ENCODE measurements at regions not wholly inside any gene's neighbourhood (a gene's known extent, or its start where the extent isn't known, plus 50 kb on each side); places are given as distances from the start of the nearest gene placed in this dataset.

- H3K27ac Mint-ChIP-seq, result no peak overlapping the region
- H3K36me3 Mint-ChIP-seq, result peaks cover 21% of the 10 kb centered on the region
- ChIA-PET CTCF (interaction anchor here (1.2 kb wide), 1 partner anchor 260 kb away, joined by 3 read pairs; no protein-coding TSS in a partner anchor), POLR2A (no interaction called here)
- ATAC-seq (no peak), DNase-seq (ENCODE audit: low spot score) (no peak)
- H3K4me1 Mint-ChIP-seq, result no peaks in the 10 kb centered on the region
- H3K9me3 Mint-ChIP-seq, result peaks cover 31% of the 10 kb centered on the region
- H3K27me3 Mint-ChIP-seq (ENCODE audit: low read depth), result peaks cover 11% of the 10 kb centered on the region
- TF ChIP-seq, protein P1, sequence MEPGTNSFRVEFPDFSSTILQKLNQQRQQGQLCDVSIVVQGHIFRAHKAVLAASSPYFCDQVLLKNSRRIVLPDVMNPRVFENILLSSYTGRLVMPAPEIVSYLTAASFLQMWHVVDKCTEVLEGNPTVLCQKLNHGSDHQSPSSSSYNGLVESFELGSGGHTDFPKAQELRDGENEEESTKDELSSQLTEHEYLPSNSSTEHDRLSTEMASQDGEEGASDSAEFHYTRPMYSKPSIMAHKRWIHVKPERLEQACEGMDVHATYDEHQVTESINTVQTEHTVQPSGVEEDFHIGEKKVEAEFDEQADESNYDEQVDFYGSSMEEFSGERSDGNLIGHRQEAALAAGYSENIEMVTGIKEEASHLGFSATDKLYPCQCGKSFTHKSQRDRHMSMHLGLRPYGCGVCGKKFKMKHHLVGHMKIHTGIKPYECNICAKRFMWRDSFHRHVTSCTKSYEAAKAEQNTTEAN (CRISPR knock-in tag; IDR thresholded peaks at IDR 0.05), result no peak
- H3K4me3 Mint-ChIP-seq, result no peak overlapping the region
Observed at GRCh38 chr11:69391192-69392103, 90.0 kb upstream of the LINC01488 start.

DNA sequence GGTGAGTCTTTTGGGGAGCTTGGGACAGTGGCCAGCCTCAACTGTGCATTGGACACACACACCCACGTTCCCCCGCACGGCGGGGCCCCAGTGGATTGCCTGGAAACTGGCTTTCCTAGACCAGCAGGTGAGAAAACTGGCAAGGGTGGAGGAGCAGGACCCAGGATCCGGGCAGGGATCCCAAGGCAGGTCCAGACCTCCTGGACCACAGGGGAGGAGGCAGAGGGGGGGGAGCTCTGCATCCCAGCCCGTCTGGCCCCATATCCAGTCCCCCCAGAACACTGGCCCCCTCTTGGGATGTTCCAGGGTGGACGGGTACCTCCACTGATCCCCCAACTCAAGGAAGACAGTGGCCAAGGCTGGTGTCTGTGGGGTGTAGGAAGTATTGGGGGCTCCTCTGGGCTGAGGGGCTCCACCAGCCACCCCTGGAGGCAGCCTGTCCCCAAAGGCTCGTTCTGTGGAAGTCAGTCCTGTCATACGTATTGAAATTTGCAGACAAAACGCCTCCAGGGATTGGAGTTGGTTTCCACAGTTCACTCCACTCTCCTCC lies 89.3 kb upstream of the LINC01488 start:
- Mint-ChIP-seq H3K27ac (no peak overlapping the region), H3K4me1 (no peaks in the 10 kb centered on the region), H3K36me3 (peaks cover 24% of the 10 kb centered on the region), H3K27me3 (ENCODE audit: low read depth) (peaks cover 10% of the 10 kb centered on the region), H3K9me3 (peaks cover 33% of the 10 kb centered on the region), H3K4me3 (no peak overlapping the region)
- TF ChIP-seq ZNF416 (CRISPR knock-in tag; IDR thresholded peaks at IDR 0.05) (no peak), ESRRA (CRISPR knock-in tag; IDR thresholded peaks at IDR 0.05; ENCODE audit: borderline replicate concordance) (no peak), TEAD4 (CRISPR knock-in tag; IDR thresholded peaks at IDR 0.05) (no peak), ZNF423 (CRISPR knock-in tag; IDR thresholded peaks at IDR 0.05) (no peak), HMGA2 (CRISPR knock-in tag; IDR thresholded peaks at IDR 0.05) (no peak), FOXP1 (CRISPR knock-in tag; IDR thresholded peaks at IDR 0.05; ENCODE audit: borderline replicate concordance) (no peak), ZNF138 (CRISPR knock-in tag; conservative IDR thresholded peaks at IDR 0.05) (no peak), ATF6 (CRISPR knock-in tag; IDR thresholded peaks at IDR 0.05) (no peak), ETV6 (CRISPR knock-in tag; IDR thresholded peaks at IDR 0.05) (no peak), RELA (CRISPR knock-in tag; IDR thresholded peaks at IDR 0.05; ENCODE audit: borderline replicate concordance) (no peak), CBFB (CRISPR knock-in tag; IDR thresholded peaks at IDR 0.05; ENCODE audit: low read depth) (no peak)
- TF ChIP-seq, protein P2, sequence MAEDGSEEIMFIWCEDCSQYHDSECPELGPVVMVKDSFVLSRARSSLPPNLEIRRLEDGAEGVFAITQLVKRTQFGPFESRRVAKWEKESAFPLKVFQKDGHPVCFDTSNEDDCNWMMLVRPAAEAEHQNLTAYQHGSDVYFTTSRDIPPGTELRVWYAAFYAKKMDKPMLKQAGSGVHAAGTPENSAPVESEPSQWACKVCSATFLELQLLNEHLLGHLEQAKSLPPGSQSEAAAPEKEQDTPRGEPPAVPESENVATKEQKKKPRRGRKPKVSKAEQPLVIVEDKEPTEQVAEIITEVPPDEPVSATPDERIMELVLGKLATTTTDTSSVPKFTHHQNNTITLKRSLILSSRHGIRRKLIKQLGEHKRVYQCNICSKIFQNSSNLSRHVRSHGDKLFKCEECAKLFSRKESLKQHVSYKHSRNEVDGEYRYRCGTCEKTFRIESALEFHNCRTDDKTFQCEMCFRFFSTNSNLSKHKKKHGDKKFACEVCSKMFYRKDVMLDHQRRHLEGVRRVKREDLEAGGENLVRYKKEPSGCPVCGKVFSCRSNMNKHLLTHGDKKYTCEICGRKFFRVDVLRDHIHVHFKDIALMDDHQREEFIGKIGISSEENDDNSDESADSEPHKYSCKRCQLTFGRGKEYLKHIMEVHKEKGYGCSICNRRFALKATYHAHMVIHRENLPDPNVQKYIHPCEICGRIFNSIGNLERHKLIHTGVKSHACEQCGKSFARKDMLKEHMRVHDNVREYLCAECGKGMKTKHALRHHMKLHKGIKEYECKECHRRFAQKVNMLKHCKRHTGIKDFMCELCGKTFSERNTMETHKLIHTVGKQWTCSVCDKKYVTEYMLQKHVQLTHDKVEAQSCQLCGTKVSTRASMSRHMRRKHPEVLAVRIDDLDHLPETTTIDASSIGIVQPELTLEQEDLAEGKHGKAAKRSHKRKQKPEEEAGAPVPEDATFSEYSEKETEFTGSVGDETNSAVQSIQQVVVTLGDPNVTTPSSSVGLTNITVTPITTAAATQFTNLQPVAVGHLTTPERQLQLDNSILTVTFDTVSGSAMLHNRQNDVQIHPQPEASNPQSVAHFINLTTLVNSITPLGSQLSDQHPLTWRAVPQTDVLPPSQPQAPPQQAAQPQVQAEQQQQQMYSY (CRISPR knock-in tag; IDR thresholded peaks at IDR 0.05), result no peak
- TF ChIP-seq, protein P3, sequence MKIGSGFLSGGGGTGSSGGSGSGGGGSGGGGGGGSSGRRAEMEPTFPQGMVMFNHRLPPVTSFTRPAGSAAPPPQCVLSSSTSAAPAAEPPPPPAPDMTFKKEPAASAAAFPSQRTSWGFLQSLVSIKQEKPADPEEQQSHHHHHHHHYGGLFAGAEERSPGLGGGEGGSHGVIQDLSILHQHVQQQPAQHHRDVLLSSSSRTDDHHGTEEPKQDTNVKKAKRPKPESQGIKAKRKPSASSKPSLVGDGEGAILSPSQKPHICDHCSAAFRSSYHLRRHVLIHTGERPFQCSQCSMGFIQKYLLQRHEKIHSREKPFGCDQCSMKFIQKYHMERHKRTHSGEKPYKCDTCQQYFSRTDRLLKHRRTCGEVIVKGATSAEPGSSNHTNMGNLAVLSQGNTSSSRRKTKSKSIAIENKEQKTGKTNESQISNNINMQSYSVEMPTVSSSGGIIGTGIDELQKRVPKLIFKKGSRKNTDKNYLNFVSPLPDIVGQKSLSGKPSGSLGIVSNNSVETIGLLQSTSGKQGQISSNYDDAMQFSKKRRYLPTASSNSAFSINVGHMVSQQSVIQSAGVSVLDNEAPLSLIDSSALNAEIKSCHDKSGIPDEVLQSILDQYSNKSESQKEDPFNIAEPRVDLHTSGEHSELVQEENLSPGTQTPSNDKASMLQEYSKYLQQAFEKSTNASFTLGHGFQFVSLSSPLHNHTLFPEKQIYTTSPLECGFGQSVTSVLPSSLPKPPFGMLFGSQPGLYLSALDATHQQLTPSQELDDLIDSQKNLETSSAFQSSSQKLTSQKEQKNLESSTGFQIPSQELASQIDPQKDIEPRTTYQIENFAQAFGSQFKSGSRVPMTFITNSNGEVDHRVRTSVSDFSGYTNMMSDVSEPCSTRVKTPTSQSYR (CRISPR knock-in tag; IDR thresholded peaks at IDR 0.05), result no peak
- TF ChIP-seq, protein P4, sequence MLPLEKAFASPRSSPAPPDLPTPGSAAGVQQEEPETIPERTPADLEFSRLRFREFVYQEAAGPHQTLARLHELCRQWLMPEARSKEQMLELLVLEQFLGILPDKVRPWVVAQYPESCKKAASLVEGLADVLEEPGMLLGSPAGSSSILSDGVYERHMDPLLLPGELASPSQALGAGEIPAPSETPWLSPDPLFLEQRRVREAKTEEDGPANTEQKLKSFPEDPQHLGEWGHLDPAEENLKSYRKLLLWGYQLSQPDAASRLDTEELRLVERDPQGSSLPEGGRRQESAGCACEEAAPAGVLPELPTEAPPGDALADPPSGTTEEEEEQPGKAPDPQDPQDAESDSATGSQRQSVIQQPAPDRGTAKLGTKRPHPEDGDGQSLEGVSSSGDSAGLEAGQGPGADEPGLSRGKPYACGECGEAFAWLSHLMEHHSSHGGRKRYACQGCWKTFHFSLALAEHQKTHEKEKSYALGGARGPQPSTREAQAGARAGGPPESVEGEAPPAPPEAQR (CRISPR knock-in tag; IDR thresholded peaks at IDR 0.05), result no peak
- CTCF ChIA-PET, result no interaction called here
- DNase-seq (ENCODE audit: low spot score) (no peak), ATAC-seq (no peak)
- POLR2A ChIA-PET, result no interaction called here
